Stomach (tissue), 8 donors: ENCODE measurements at regions not wholly inside any gene's neighbourhood (a gene's known extent, or its start where the extent isn't known, plus 50 kb on each side); places are given as distances from the start of the nearest gene placed in this dataset.

Experiments used
- DNase-seq, 2 donors: peaks; one replicate each; pipeline versions ENCODE4 v3.0.0 to v3.0.0-alpha.2; 2013 to 2019
- H3K27ac ChIP-seq, 5 donors: fragments of 200-600 bp in 4 of 5; sonication (generic) in 4 of 5; one replicate each; pipeline ENCODE4 v1.5.1; 2013 to 2019; ENCODE audit warnings: mild to moderate bottlenecking in 1 of 5, moderate library complexity in 1 of 5
- H3K27me3 ChIP-seq, 3 donors: fragments of 200-600 bp; sonication (generic); one replicate each; pipeline ENCODE4 v1.5.1; 2017 to 2019; ENCODE audit warnings: mixed run types in 1 of 3
- H3K36me3 ChIP-seq, 4 donors: fragments of 200-600 bp; sonication (generic); 1 replicate in 3 of 4; 2 replicates in 1 of 4; pipeline ENCODE4 v1.5.1; 2016 to 2019
- H3K4me1 ChIP-seq, 4 donors: fragments of 200-600 bp; sonication (generic); one replicate each; pipeline ENCODE4 v1.5.1; 2016 to 2019
- H3K4me3 ChIP-seq, 4 donors: fragments of 200-600 bp; sonication (generic) in 3 of 4; one replicate each; pipeline ENCODE4 v1.5.1; 2016 to 2019; ENCODE audit warnings: mild to moderate bottlenecking in 1 of 4
- H3K9me3 ChIP-seq, 4 donors: fragments of 200-600 bp; sonication (generic); one replicate each; pipeline ENCODE4 v1.5.1; 2016 to 2019
- EP300 ChIP-seq: sonication (generic); formaldehyde crosslinking; IDR thresholded peaks from one replicate; pipeline ENCODE4 v1.6.1; 2017; ENCODE audit warnings: antibody characterized with exemption
- POLR2A ChIP-seq, 4 donors: fragments of 450-650 bp; IDR thresholded peaks; one replicate each; pipeline ENCODE4 v1.6.1; 2016; ENCODE audit warnings: antibody characterized with exemption in 4 of 4, control low read depth in 2 of 4, mild to moderate bottlenecking in 1 of 4, moderate library complexity in 1 of 4
- POLR2AphosphoS5 ChIP-seq, 3 donors: sonication (generic); formaldehyde crosslinking; IDR thresholded peaks; one replicate each; pipeline ENCODE4 v1.6.1; 2016; ENCODE audit warnings: antibody characterized with exemption in 3 of 3
- WGBS, 5 donors: extraction: QIAGEN DNeasy Blood & Tissue Kit in 3 of 5; methylation state at CpG; one replicate each; pipeline versions ENCODE4 v1.1.5 to v1.1.7; 2013 to 2018; 5-methylcytosine and 5-hydroxymethylcytosine counted together
- intact Hi-C: fragments of 100-400 bp; cut with DNase I; formaldehyde crosslinking; loops from one replicate; pipeline ENCODE4 v1.15.1; 2023; ENCODE audit warnings: low total_unique reads
- TF ChIP-seq, protein P1 (sequence below), 7 experiments: fragments of 450-650 bp in 4 of 7; fragments of 200-600 bp in 3 of 7; sonication (generic) in 3 of 7; IDR thresholded peaks; one replicate each; pipeline ENCODE4 v1.5.1; 2016 to 2019; ENCODE audit warnings: antibody characterized with exemption in 7 of 7, control low read depth in 2 of 7, mild to moderate bottlenecking in 1 of 7
- donor health status: healthy with polysubstance abuse.
- donor health status: Bipolar disorder and iron deficiency.
- donor health status: healthy.

- intact Hi-C loops, result loop anchor here (5.0 to 10.0 kb wide), 2 partner anchors 472 to 780 kb away; no protein-coding TSS in a partner anchor
- peak; percentile 79 to 87 for DNase-seq
- no peaks in the 10 kb centered on the region for H3K36me3 ChIP-seq
- H3K4me1 ChIP-seq, result peaks cover 4 to 27% (median 18%) of the 10 kb centered on the region in 4 donors
- peaks cover 0 to 28% (median 0%) of the 10 kb centered on the region in 3 donors for H3K27me3 ChIP-seq
- TF ChIP-seq, protein P1, sequence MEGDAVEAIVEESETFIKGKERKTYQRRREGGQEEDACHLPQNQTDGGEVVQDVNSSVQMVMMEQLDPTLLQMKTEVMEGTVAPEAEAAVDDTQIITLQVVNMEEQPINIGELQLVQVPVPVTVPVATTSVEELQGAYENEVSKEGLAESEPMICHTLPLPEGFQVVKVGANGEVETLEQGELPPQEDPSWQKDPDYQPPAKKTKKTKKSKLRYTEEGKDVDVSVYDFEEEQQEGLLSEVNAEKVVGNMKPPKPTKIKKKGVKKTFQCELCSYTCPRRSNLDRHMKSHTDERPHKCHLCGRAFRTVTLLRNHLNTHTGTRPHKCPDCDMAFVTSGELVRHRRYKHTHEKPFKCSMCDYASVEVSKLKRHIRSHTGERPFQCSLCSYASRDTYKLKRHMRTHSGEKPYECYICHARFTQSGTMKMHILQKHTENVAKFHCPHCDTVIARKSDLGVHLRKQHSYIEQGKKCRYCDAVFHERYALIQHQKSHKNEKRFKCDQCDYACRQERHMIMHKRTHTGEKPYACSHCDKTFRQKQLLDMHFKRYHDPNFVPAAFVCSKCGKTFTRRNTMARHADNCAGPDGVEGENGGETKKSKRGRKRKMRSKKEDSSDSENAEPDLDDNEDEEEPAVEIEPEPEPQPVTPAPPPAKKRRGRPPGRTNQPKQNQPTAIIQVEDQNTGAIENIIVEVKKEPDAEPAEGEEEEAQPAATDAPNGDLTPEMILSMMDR (IDR thresholded peaks at IDR 0.05), result peak in 4 of 7 experiments; percentile 68 to 84 (median 76)
- no peak for TF ChIP-seq EP300
- TF ChIP-seq POLR2A (IDR thresholded peaks at IDR 0.05), result no peak
- peak in 1 of 3 donors; percentile 25 for TF ChIP-seq POLR2AphosphoS5 (IDR thresholded peaks at IDR 0.05)
- H3K9me3 ChIP-seq, result no peaks in the 10 kb centered on the region
- peak overlapping the region; percentile 18 to 32 (median 24) for H3K4me3 ChIP-seq
- WGBS, 5 donors, result 17 to 25% (median 24%) methylated on average over 29 to 30 of the region's 30 CpGs
- peak overlapping the region in 2 of 5 donors; percentile 14 to 41 for H3K27ac ChIP-seq
These were observed 256.9 kb upstream of the NFE2L3 start for GRCh38 chr7:25894902-25895791.

GRCh38 chr7:25895792-25896171, 256.2 kb upstream of the NFE2L3 start:
- no peak for DNase-seq
- Histone ChIP-seq H3K27ac (no peak overlapping the region), H3K27me3 (peaks cover 0 to 28% (median 0%) of the 10 kb centered on the region in 3 donors), H3K4me1 (peaks cover 4 to 27% (median 18%) of the 10 kb centered on the region in 4 donors), H3K36me3 (no peaks in the 10 kb centered on the region), H3K4me3 (peak overlapping the region; percentile 18 to 32 (median 24)), H3K9me3 (no peaks in the 10 kb centered on the region)
- intact Hi-C loops, result loop anchor here (10.0 kb wide), 1 partner anchor 779 kb away; no protein-coding TSS in a partner anchor
- TF ChIP-seq, protein P1 (IDR thresholded peaks at IDR 0.05), result no peak
- TF ChIP-seq POLR2A (IDR thresholded peaks at IDR 0.05), result no peak
- no peak for TF ChIP-seq POLR2AphosphoS5 (IDR thresholded peaks at IDR 0.05)
- TF ChIP-seq EP300, result no peak
- WGBS, 5 donors, result 61 to 79% (median 72%) methylated on average over 6 of the region's 6 CpGs

GRCh38 chr7:25897261-25897782, 254.7 kb upstream of the NFE2L3 start:
- no peak for DNase-seq
- intact Hi-C loops, result loop anchor here (10.0 kb wide), 1 partner anchor 777 kb away; no protein-coding TSS in a partner anchor
- no peaks in the 10 kb centered on the region for H3K36me3 ChIP-seq
- peaks cover 0 to 20% (median 0%) of the 10 kb centered on the region in 3 donors for H3K27me3 ChIP-seq
- H3K4me1 ChIP-seq, result peaks cover 4 to 27% (median 18%) of the 10 kb centered on the region in 4 donors
- no peak overlapping the region for H3K27ac ChIP-seq
- no peak overlapping the region for H3K4me3 ChIP-seq
- 71 to 87% (median 75%) methylated on average over 8 of the region's 8 CpGs for WGBS, 5 donors
- no peaks in the 10 kb centered on the region for H3K9me3 ChIP-seq
- no peak for TF ChIP-seq EP300
- no peak for TF ChIP-seq POLR2AphosphoS5 (IDR thresholded peaks at IDR 0.05)
- TF ChIP-seq, protein P1 (IDR thresholded peaks at IDR 0.05), result no peak
- TF ChIP-seq POLR2A (IDR thresholded peaks at IDR 0.05), result no peak

DNA sequence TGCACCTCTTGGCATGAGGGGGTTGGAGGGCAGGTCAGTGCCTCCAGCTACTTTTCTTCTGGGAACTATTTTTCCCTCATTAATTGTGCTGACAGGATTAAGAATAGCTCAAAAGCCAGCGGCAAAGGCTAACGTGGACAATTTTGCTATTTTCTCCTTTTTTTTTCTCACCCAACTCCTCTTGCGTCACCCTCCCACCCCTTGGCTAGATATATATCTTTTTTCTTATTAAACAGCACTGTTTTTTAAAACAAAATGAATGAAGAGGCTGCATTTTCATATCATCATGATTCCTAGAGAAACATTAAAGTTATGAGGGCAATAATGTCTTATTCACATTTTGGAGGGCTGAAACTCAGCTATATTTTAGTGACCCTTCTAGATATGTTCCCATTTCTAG, 251.8 kb upstream of the NFE2L3 start:
- 87 to 92% (median 90%) methylated on average over 3 of the region's 3 CpGs for WGBS, 5 donors
- intact Hi-C loops, result loop anchor here (10.0 kb wide), 1 partner anchor 155 kb away; no protein-coding TSS in a partner anchor
- H3K9me3 ChIP-seq, result no peaks in the 10 kb centered on the region
- H3K4me1 ChIP-seq, result peaks cover 0 to 8% (median 3%) of the 10 kb centered on the region in 4 donors
- no peak overlapping the region for H3K27ac ChIP-seq
- DNase-seq, result no peak
- TF ChIP-seq POLR2A (IDR thresholded peaks at IDR 0.05) (no peak), POLR2AphosphoS5 (IDR thresholded peaks at IDR 0.05) (no peak), EP300 (no peak)
- TF ChIP-seq, protein P1 (IDR thresholded peaks at IDR 0.05), result no peak
- peaks cover 0 to 8% (median 0%) of the 10 kb centered on the region in 3 donors for H3K27me3 ChIP-seq
- H3K36me3 ChIP-seq, result no peaks in the 10 kb centered on the region
- no peak overlapping the region for H3K4me3 ChIP-seq
